ENCODE measurements at regions not wholly inside any gene's neighbourhood (a gene's known extent, or its start where the extent isn't known, plus 50 kb on each side); places are given as distances from the start of the nearest gene placed in this dataset.

- H3K4me3 ChIP-seq (ENCODE audit: low read depth, low read length): no peak overlapping the region
- TF ChIP-seq, protein P1, sequence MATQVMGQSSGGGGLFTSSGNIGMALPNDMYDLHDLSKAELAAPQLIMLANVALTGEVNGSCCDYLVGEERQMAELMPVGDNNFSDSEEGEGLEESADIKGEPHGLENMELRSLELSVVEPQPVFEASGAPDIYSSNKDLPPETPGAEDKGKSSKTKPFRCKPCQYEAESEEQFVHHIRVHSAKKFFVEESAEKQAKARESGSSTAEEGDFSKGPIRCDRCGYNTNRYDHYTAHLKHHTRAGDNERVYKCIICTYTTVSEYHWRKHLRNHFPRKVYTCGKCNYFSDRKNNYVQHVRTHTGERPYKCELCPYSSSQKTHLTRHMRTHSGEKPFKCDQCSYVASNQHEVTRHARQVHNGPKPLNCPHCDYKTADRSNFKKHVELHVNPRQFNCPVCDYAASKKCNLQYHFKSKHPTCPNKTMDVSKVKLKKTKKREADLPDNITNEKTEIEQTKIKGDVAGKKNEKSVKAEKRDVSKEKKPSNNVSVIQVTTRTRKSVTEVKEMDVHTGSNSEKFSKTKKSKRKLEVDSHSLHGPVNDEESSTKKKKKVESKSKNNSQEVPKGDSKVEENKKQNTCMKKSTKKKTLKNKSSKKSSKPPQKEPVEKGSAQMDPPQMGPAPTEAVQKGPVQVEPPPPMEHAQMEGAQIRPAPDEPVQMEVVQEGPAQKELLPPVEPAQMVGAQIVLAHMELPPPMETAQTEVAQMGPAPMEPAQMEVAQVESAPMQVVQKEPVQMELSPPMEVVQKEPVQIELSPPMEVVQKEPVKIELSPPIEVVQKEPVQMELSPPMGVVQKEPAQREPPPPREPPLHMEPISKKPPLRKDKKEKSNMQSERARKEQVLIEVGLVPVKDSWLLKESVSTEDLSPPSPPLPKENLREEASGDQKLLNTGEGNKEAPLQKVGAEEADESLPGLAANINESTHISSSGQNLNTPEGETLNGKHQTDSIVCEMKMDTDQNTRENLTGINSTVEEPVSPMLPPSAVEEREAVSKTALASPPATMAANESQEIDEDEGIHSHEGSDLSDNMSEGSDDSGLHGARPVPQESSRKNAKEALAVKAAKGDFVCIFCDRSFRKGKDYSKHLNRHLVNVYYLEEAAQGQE (tag by site-specific recombination; IDR thresholded peaks at IDR 0.05): peak; percentile 58
- TF ChIP-seq ZNF174 (tag by site-specific recombination; IDR thresholded peaks at IDR 0.05): no peak
- H3K9me3 ChIP-seq (ENCODE audit: control insufficient read depth, insufficient read depth, low read depth, low read length): no peaks in the 10 kb centered on the region
- ChIA-PET POLR2A (interaction anchor here (0.7 kb wide), 1 partner anchor 1024 kb away, joined by 6 read pairs; no protein-coding TSS in a partner anchor), CTCF (interaction anchor here (0.7 to 1.1 kb wide), 2 partner anchors 67 to 175 kb away, joined by 3 to 4 read pairs; no protein-coding TSS in a partner anchor)
- no peaks in the 10 kb centered on the region for H3K36me3 ChIP-seq (ENCODE audit: control insufficient read depth in 2 of 2, insufficient read depth in 1 of 2, low read length in 2 of 2)
- no peaks in the 10 kb centered on the region for H3K4me1 ChIP-seq (ENCODE audit: control insufficient read depth, insufficient read depth, low read length)
- no peak overlapping the region for H3K27ac ChIP-seq (ENCODE audit: extremely low read depth, low read depth, low read length)
Measured at GRCh38 chr3:194749631-194750490, 64.2 kb downstream of the FAM43A start.

DNA sequence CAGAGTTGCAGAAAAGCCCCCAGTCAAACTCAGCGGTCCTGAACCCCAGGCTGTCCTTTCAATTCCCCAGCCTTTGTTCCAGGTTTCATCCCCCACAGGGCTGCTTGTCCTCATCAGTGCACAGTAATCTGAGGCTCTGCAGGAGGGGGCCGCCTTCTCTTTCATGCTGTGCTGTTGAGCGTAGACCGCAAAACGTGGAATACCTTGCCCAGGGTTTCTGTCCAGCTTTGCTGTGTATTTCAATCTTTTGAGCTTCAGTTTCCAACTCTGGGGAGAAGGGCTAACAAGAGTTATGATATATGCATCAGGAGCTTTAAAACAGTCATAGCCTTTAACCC lies 64.8 kb downstream of the FAM43A start:
- Histone ChIP-seq H3K27ac (ENCODE audit: extremely low read depth, low read depth, low read length) (no peak overlapping the region), H3K4me3 (ENCODE audit: low read depth, low read length) (no peak overlapping the region), H3K4me1 (ENCODE audit: control insufficient read depth, insufficient read depth, low read length) (no peaks in the 10 kb centered on the region), H3K9me3 (ENCODE audit: control insufficient read depth, insufficient read depth, low read depth, low read length) (no peaks in the 10 kb centered on the region), H3K36me3 (ENCODE audit: control insufficient read depth in 2 of 2, insufficient read depth in 1 of 2, low read length in 2 of 2) (no peaks in the 10 kb centered on the region)
- ChIA-PET CTCF (interaction anchor here (0.8 to 1.1 kb wide), 2 partner anchors 68 to 115 kb away, joined by 3 to 4 read pairs; no protein-coding TSS in a partner anchor), POLR2A (interaction anchor here (0.7 kb wide), 1 partner anchor 1025 kb away, joined by 6 read pairs; no protein-coding TSS in a partner anchor)
- no peak for TF ChIP-seq ZFP3 (tag by site-specific recombination; IDR thresholded peaks at IDR 0.05; ENCODE audit: low read depth)
- no peak for TF ChIP-seq ZNF580 (tag by site-specific recombination; IDR thresholded peaks at IDR 0.05)
- TF ChIP-seq ZNF2 (tag by site-specific recombination; IDR thresholded peaks at IDR 0.05): no peak
- TF ChIP-seq HOXC10 (CRISPR knock-in tag; IDR thresholded peaks at IDR 0.05): no peak
- TF ChIP-seq ZNF449 (tag by site-specific recombination; IDR thresholded peaks at IDR 0.05): no peak
- TF ChIP-seq ZBTB6 (tag by site-specific recombination; IDR thresholded peaks at IDR 0.05): no peak
- no peak for TF ChIP-seq ZNF785 (tag by site-specific recombination; IDR thresholded peaks at IDR 0.05)
- TF ChIP-seq BCL11B (tag by site-specific recombination; IDR thresholded peaks at IDR 0.05; ENCODE audit: low read depth): no peak
- no peak for TF ChIP-seq ZNF561 (tag by site-specific recombination; IDR thresholded peaks at IDR 0.05; ENCODE audit: borderline replicate concordance)
- no peak for TF ChIP-seq ZNF324 (tag by site-specific recombination; IDR thresholded peaks at IDR 0.05)
- TF ChIP-seq ZNF146 (tag by site-specific recombination; IDR thresholded peaks at IDR 0.05): no peak
- TF ChIP-seq GLIS1 (tag by site-specific recombination; IDR thresholded peaks at IDR 0.05): peak; percentile 39
- TF ChIP-seq, protein P2, sequence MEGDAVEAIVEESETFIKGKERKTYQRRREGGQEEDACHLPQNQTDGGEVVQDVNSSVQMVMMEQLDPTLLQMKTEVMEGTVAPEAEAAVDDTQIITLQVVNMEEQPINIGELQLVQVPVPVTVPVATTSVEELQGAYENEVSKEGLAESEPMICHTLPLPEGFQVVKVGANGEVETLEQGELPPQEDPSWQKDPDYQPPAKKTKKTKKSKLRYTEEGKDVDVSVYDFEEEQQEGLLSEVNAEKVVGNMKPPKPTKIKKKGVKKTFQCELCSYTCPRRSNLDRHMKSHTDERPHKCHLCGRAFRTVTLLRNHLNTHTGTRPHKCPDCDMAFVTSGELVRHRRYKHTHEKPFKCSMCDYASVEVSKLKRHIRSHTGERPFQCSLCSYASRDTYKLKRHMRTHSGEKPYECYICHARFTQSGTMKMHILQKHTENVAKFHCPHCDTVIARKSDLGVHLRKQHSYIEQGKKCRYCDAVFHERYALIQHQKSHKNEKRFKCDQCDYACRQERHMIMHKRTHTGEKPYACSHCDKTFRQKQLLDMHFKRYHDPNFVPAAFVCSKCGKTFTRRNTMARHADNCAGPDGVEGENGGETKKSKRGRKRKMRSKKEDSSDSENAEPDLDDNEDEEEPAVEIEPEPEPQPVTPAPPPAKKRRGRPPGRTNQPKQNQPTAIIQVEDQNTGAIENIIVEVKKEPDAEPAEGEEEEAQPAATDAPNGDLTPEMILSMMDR (tag by site-specific recombination; IDR thresholded peaks at IDR 0.05): no peak
- no peak for TF ChIP-seq KLF7 (tag by site-specific recombination; IDR thresholded peaks at IDR 0.05; ENCODE audit: borderline replicate concordance)
- no peak for TF ChIP-seq SETDB1 (IDR thresholded peaks at IDR 0.05; ENCODE audit: insufficient read length, low read length)
- TF ChIP-seq ZNF658 (tag by site-specific recombination; IDR thresholded peaks at IDR 0.05): no peak
- peak; percentile 94 for TF ChIP-seq ZIC2 (tag by site-specific recombination; IDR thresholded peaks at IDR 0.05)
